H1 (cell line): ENCODE measurements at regions not wholly inside any gene's neighbourhood (a gene's known extent, or its start where the extent isn't known, plus 50 kb on each side); places are given as distances from the start of the nearest gene placed in this dataset.

Source experiments
- ASH2L ChIP-seq: fragments of 200-600, 300-600 bp; sonication (generic); IDR thresholded peaks from one replicate; pipeline ENCODE4 v1.7.1; 2017; ENCODE audit warnings: low read length
- ATF2 ChIP-seq: IDR thresholded peaks from 2 replicates; pipeline ENCODE4 v1.6.1; 2012; ENCODE audit warnings: low read length, inconsistent platforms
- EGR1 ChIP-seq: IDR thresholded peaks from 2 replicates; pipeline ENCODE4 v1.6.1; 2011; ENCODE audit warnings: low read depth, low read length, borderline replicate concordance
- POLR2A ChIP-seq, 2 experiments: IDR thresholded peaks; 1 replicate in 1 of 2; 2 replicates in 1 of 2; pipeline ENCODE4 v1.6.1; 2011; ENCODE audit warnings: low read depth in 2 of 2, low read length in 2 of 2, mild to moderate bottlenecking in 2 of 2; ENCODE audit errors: control extremely low read depth in 1 of 2
- POU5F1 ChIP-seq: IDR thresholded peaks from 2 replicates; pipeline ENCODE4 v1.6.1; 2011; ENCODE audit warnings: low read depth, mild to moderate bottlenecking, low read length, moderate library complexity
- TEAD4 ChIP-seq: IDR thresholded peaks from 2 replicates; pipeline ENCODE4 v1.6.1; 2012; ENCODE audit warnings: low read depth, low read length, inconsistent platforms, mixed read lengths

GRCh38 chr22:34946339-34946985, 119.5 kb upstream of the ISX start:
- TF ChIP-seq ASH2L (no peak), ATF2 (no peak), TEAD4 (no peak), POLR2A (IDR thresholded peaks at IDR 0.05; ENCODE audit: control extremely low read depth in 1 of 2, low read depth in 2 of 2, low read length in 2 of 2) (no peak), EGR1 (no peak), POU5F1 (no peak)
